HEK293T (cell line): ENCODE measurements at regions not wholly inside any gene's neighbourhood (a gene's known extent, or its start where the extent isn't known, plus 50 kb on each side); places are given as distances from the start of the nearest gene placed in this dataset.

ENCODE experiments used
- CTCF ChIA-PET: fragments of 350-600 bp; formaldehyde crosslinking; extraction: SDS; loops from one replicate; lab custom pipeline; 2021; ENCODE audit warnings: antibody characterized with exemption, inconsistent platforms; lab: Yijun Ruan, JAX
- POLR2A ChIA-PET: fragments of 350-600 bp; formaldehyde crosslinking; extraction: SDS; loops from one replicate; lab custom pipeline; 2020; ENCODE audit warnings: antibody characterized with exemption, inconsistent platforms; lab: Yijun Ruan, JAX
- DNase-seq: peaks from one replicate; pipeline ENCODE4 v3.0.0; 2012; ENCODE audit warnings: mixed read lengths; ENCODE audit errors: extremely low spot score
- ARNT ChIP-seq: fragments of 450-650 bp; IDR thresholded peaks from 2 replicates; pipeline ENCODE4 v1.6.1; 2017; ENCODE audit warnings: mild to moderate bottlenecking
- BHLHE40 ChIP-seq: fragments of 450-650 bp; IDR thresholded peaks from 2 replicates; pipeline ENCODE4 v1.6.1; 2016; ENCODE audit warnings: mild to moderate bottlenecking, moderate library complexity, borderline replicate concordance
- CTBP1 ChIP-seq: fragments of 450-650 bp; IDR thresholded peaks from 2 replicates; pipeline ENCODE4 v1.6.1; 2016; ENCODE audit warnings: borderline replicate concordance
- ELF4 ChIP-seq: fragments of 450-650 bp; IDR thresholded peaks from 2 replicates; pipeline ENCODE4 v1.6.1; 2017; ENCODE audit warnings: antibody characterized with exemption
- FOXA1 ChIP-seq: fragments of 450-650 bp; IDR thresholded peaks from 2 replicates; pipeline ENCODE4 v1.6.1; 2016; ENCODE audit warnings: mild to moderate bottlenecking
- FOXK2 ChIP-seq: fragments of 450-650 bp; IDR thresholded peaks from 2 replicates; pipeline ENCODE4 v1.6.1; 2016; ENCODE audit warnings: mild to moderate bottlenecking
- FOXM1 ChIP-seq: fragments of 450-650 bp; IDR thresholded peaks from 2 replicates; pipeline ENCODE4 v1.6.1; 2017; ENCODE audit warnings: mild to moderate bottlenecking, borderline replicate concordance
- HDGF ChIP-seq: fragments of 450-650 bp; IDR thresholded peaks from 2 replicates; pipeline ENCODE4 v1.6.1; 2017; ENCODE audit warnings: antibody characterized with exemption, borderline replicate concordance
- L3MBTL2 ChIP-seq: fragments of 450-650 bp; conservative IDR thresholded peaks from 2 replicates; pipeline ENCODE4 v1.6.1; 2016; ENCODE audit warnings: mild to moderate bottlenecking
- LEF1 ChIP-seq: fragments of 450-650 bp; IDR thresholded peaks from 2 replicates; pipeline ENCODE4 v1.6.1; 2017; ENCODE audit warnings: mild to moderate bottlenecking, borderline replicate concordance
- NFRKB ChIP-seq: fragments of 450-650 bp; IDR thresholded peaks from 2 replicates; pipeline ENCODE4 v1.6.1; 2016; ENCODE audit warnings: mild to moderate bottlenecking, moderate library complexity
- PKNOX1 ChIP-seq: fragments of 450-650 bp; IDR thresholded peaks from 2 replicates; pipeline ENCODE4 v1.6.1; 2016
- SP1 ChIP-seq: fragments of 450-650 bp; IDR thresholded peaks from 2 replicates; pipeline ENCODE4 v1.6.1; 2017
- SUZ12 ChIP-seq: fragments of 450-650 bp; IDR thresholded peaks from 2 replicates; pipeline ENCODE4 v1.6.1; 2016; ENCODE audit warnings: mild to moderate bottlenecking
- TARDBP ChIP-seq: fragments of 450-650 bp; IDR thresholded peaks from 2 replicates; pipeline ENCODE4 v1.6.1; 2016
- ZNF384 ChIP-seq: fragments of 450-650 bp; IDR thresholded peaks from 2 replicates; pipeline ENCODE4 v1.6.1; 2016

GRCh38 chr3:154764856-154765640, 315.1 kb upstream of the MME start:
- no peak for TF ChIP-seq SP1
- no peak for TF ChIP-seq PKNOX1
- no peak for TF ChIP-seq ELF4
- no peak for TF ChIP-seq HDGF
- no peak for TF ChIP-seq CTBP1
- no peak for TF ChIP-seq ARNT
- TF ChIP-seq SUZ12, result no peak
- no peak for TF ChIP-seq FOXK2
- no peak for TF ChIP-seq ZNF384
- TF ChIP-seq TARDBP, result no peak
- TF ChIP-seq LEF1, result no peak
- TF ChIP-seq NFRKB, result no peak
- TF ChIP-seq FOXA1, result no peak
- TF ChIP-seq BHLHE40, result no peak
- CTCF ChIA-PET, result no interaction called here
- no peak for DNase-seq
- POLR2A ChIA-PET, result no interaction called here

- ChIA-PET POLR2A (no interaction called here), CTCF (no interaction called here)
- TF ChIP-seq ELF4, result no peak
- TF ChIP-seq HDGF, result no peak
- TF ChIP-seq SP1, result no peak
- TF ChIP-seq FOXM1, result no peak
- TF ChIP-seq FOXK2, result no peak
- no peak for TF ChIP-seq ZNF384
- TF ChIP-seq L3MBTL2, result no peak
- no peak for TF ChIP-seq CTBP1
- TF ChIP-seq FOXA1, result no peak
- TF ChIP-seq ARNT, result no peak
- TF ChIP-seq PKNOX1, result no peak
- no peak for TF ChIP-seq NFRKB
- no peak for TF ChIP-seq LEF1
- no peak for TF ChIP-seq BHLHE40
- TF ChIP-seq TARDBP, result no peak
- no peak for TF ChIP-seq SUZ12
- DNase-seq, result no peak
Measured at GRCh38 chr3:154762486-154762885, 317.6 kb upstream of the MME start.

GRCh38 chr3:154759966-154760365, 320.2 kb upstream of the MME start:
- CTCF ChIA-PET, result no interaction called here
- no peak for TF ChIP-seq FOXK2
- TF ChIP-seq FOXM1, result no peak
- no peak for TF ChIP-seq SP1
- no peak for TF ChIP-seq BHLHE40
- no peak for TF ChIP-seq PKNOX1
- no peak for TF ChIP-seq TARDBP
- no peak for TF ChIP-seq ZNF384
- TF ChIP-seq HDGF, result no peak
- TF ChIP-seq SUZ12, result no peak
- TF ChIP-seq LEF1, result no peak
- TF ChIP-seq CTBP1, result no peak
- no peak for TF ChIP-seq L3MBTL2
- TF ChIP-seq ARNT, result no peak
- no peak for TF ChIP-seq NFRKB
- no peak for TF ChIP-seq ELF4
- TF ChIP-seq FOXA1, result no peak

GRCh38 chr3:154758109-154758868, 321.8 kb upstream of the MME start:
- DNase-seq, result no peak
- CTCF ChIA-PET, result no interaction called here
- TF ChIP-seq NFRKB (no peak), LEF1 (no peak), ZNF384 (no peak), ARNT (no peak), SP1 (no peak), L3MBTL2 (no peak), SUZ12 (no peak), CTBP1 (no peak), TARDBP (no peak), FOXM1 (no peak), FOXA1 (no peak), FOXK2 (no peak), HDGF (no peak), BHLHE40 (no peak), PKNOX1 (no peak), ELF4 (no peak)
- POLR2A ChIA-PET, result no interaction called here

More at GRCh38 chr3:154759966-154760365, 320.2 kb upstream of the MME start:
- POLR2A ChIA-PET, result no interaction called here
- DNase-seq, result no peak

GRCh38 chr3:154753101-154753500, 323.1 kb upstream of the GPR149 start:
- DNase-seq, result no peak
- TF ChIP-seq CTBP1, result no peak
- no peak for TF ChIP-seq TARDBP
- POLR2A ChIA-PET, result no interaction called here
- CTCF ChIA-PET, result no interaction called here

GRCh38 chr3:154749514-154749913, 319.5 kb upstream of the GPR149 start:
- POLR2A ChIA-PET, result no interaction called here
- no peak for TF ChIP-seq TARDBP
- no peak for TF ChIP-seq FOXA1
- no peak for TF ChIP-seq HDGF
- no peak for TF ChIP-seq BHLHE40
- TF ChIP-seq FOXK2, result no peak
- no peak for TF ChIP-seq SP1
- no peak for TF ChIP-seq CTBP1
- TF ChIP-seq L3MBTL2, result no peak
- no peak for TF ChIP-seq NFRKB
- no peak for TF ChIP-seq FOXM1
- TF ChIP-seq SUZ12, result no peak
- no peak for TF ChIP-seq ARNT
- no peak for TF ChIP-seq ELF4
- TF ChIP-seq LEF1, result no peak
- no peak for TF ChIP-seq ZNF384
- no peak for TF ChIP-seq PKNOX1
- CTCF ChIA-PET, result no interaction called here
- DNase-seq, result no peak
